ENCODE measurements at regions not wholly inside any gene's neighbourhood (a gene's known extent, or its start where the extent isn't known, plus 50 kb on each side); places are given as distances from the start of the nearest gene placed in this dataset.

GRCh38 chr5:175796536-175797499, 74.6 kb upstream of the CPLX2 start:
- DNase-seq (ENCODE audit: low spot score) (peak; percentile 26), ATAC-seq (ENCODE audit: low FRiP score) (peak; percentile 98)
- no peak for TF ChIP-seq CTCF (IDR thresholded peaks at IDR 0.05)

GRCh38 chr5:175797521-175798038, 73.8 kb upstream of the CPLX2 start:
- TF ChIP-seq CTCF (IDR thresholded peaks at IDR 0.05): no peak
- ATAC-seq (ENCODE audit: low FRiP score) (no peak), DNase-seq (ENCODE audit: low spot score) (no peak)

- no peak for ATAC-seq (ENCODE audit: low FRiP score)
- TF ChIP-seq CTCF (IDR thresholded peaks at IDR 0.05): no peak
- DNase-seq (ENCODE audit: low spot score): no peak
These were observed 72.8 kb upstream of the CPLX2 start for GRCh38 chr5:175798626-175799025.

GRCh38 chr5:175800656-175801081, 70.7 kb upstream of the CPLX2 start:
- DNase-seq (ENCODE audit: low spot score) (no peak), ATAC-seq (ENCODE audit: low FRiP score) (no peak)
- no peak for TF ChIP-seq CTCF (IDR thresholded peaks at IDR 0.05)

GRCh38 chr5:175802361-175802760, 69.0 kb upstream of the CPLX2 start:
- no peak for ATAC-seq (ENCODE audit: low FRiP score)
- no peak for DNase-seq (ENCODE audit: low spot score)
- no peak for TF ChIP-seq CTCF (IDR thresholded peaks at IDR 0.05)

- no peak for TF ChIP-seq CTCF (IDR thresholded peaks at IDR 0.05)
- no peak for ATAC-seq (ENCODE audit: low FRiP score)
- no peak for DNase-seq (ENCODE audit: low spot score)
These were observed 68.1 kb upstream of the CPLX2 start for GRCh38 chr5:175803254-175803653.

Data from omental fat pad (tissue), 3 donors.